HL-60 (cell line): ENCODE measurements at regions not wholly inside any gene's neighbourhood (a gene's known extent, or its start where the extent isn't known, plus 50 kb on each side); places are given as distances from the start of the nearest gene placed in this dataset.

Experiments
- DNase-seq, 2 experiments: peaks; one replicate each; pipeline ENCODE4 v3.0.0-alpha.2; 2010 to 2020; ENCODE audit warnings: low read depth in 1 of 2, low spot score in 1 of 2
- H3K27ac ChIP-seq: fragments of 250-450 bp; sonication (Bioruptor Pico); replicated peaks from 2 replicates; pipeline ENCODE4 v1.5.1; 2020; ENCODE audit warnings: mild to moderate bottlenecking, moderate library complexity
- H3K27me3 ChIP-seq: fragments of 250-450 bp; sonication (Bioruptor Pico); 2 replicates; pipeline ENCODE4 v1.5.1; 2021; ENCODE audit warnings: mild to moderate bottlenecking, moderate library complexity; ENCODE audit not compliant: insufficient read depth, poor library complexity, severe bottlenecking
- H3K4me3 ChIP-seq: replicated peaks from 2 replicates; pipeline ENCODE4 v1.5.1; 2011; ENCODE audit warnings: mild to moderate bottlenecking, control low read depth, low read length; ENCODE audit not compliant: insufficient read depth
- GABPA ChIP-seq: IDR thresholded peaks from 2 replicates; pipeline ENCODE4 v1.6.1; 2012; ENCODE audit warnings: low read depth
- POLR2AphosphoS5 ChIP-seq: IDR thresholded peaks from 2 replicates; pipeline ENCODE4 v1.6.1; 2012; ENCODE audit warnings: low read depth
- REST ChIP-seq: IDR thresholded peaks from 2 replicates; pipeline ENCODE4 v1.6.1; 2012; ENCODE audit warnings: low read depth; ENCODE audit not compliant: insufficient replicate concordance
- SPI1 ChIP-seq: IDR thresholded peaks from 2 replicates; pipeline ENCODE4 v1.6.1; 2012; ENCODE audit warnings: low read depth, mild to moderate bottlenecking, borderline replicate concordance
- TF ChIP-seq, protein P1 (sequence below): IDR thresholded peaks from one replicate; pipeline ENCODE4 v1.5.1; 2011; ENCODE audit warnings: low read length, control low read depth, inconsistent platforms; ENCODE audit not compliant: insufficient read depth

DNA sequence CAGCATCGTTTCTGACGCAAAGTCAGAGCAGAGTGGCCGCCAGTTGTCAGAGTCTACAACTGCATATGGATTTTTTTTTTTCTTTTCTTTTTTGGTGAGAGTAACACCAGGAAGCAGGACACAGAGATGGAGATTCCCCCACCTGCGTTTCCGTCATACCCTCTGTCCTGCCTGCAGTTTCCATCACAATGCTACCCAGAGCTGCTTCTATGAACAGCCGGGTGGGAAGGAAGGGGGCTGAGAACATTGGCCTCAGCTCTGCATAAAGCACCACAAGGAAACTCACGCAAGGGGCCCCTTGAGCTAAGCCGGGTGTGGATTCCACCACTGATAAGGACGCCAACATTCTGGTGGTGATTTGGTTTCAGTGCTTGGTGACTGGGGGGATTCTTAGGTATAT, 183.5 kb upstream of the AFDN start:
- no peak for TF ChIP-seq REST
- no peak for TF ChIP-seq POLR2AphosphoS5
- TF ChIP-seq SPI1: no peak
- TF ChIP-seq, protein P1, sequence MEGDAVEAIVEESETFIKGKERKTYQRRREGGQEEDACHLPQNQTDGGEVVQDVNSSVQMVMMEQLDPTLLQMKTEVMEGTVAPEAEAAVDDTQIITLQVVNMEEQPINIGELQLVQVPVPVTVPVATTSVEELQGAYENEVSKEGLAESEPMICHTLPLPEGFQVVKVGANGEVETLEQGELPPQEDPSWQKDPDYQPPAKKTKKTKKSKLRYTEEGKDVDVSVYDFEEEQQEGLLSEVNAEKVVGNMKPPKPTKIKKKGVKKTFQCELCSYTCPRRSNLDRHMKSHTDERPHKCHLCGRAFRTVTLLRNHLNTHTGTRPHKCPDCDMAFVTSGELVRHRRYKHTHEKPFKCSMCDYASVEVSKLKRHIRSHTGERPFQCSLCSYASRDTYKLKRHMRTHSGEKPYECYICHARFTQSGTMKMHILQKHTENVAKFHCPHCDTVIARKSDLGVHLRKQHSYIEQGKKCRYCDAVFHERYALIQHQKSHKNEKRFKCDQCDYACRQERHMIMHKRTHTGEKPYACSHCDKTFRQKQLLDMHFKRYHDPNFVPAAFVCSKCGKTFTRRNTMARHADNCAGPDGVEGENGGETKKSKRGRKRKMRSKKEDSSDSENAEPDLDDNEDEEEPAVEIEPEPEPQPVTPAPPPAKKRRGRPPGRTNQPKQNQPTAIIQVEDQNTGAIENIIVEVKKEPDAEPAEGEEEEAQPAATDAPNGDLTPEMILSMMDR: no peak
- no peak for TF ChIP-seq GABPA
- no peak for DNase-seq
- H3K27me3 ChIP-seq: no peaks in the 10 kb centered on the region
- H3K4me3 ChIP-seq: no peak overlapping the region
- no peak overlapping the region for H3K27ac ChIP-seq

- H3K4me3 ChIP-seq: no peak overlapping the region
- TF ChIP-seq SPI1 (no peak), REST (no peak), POLR2AphosphoS5 (no peak), GABPA (no peak)
- TF ChIP-seq, protein P1: no peak
- H3K27ac ChIP-seq: no peak overlapping the region
- no peak for DNase-seq
- H3K27me3 ChIP-seq: no peaks in the 10 kb centered on the region
Measured at GRCh38 chr6:167643716-167644115, 183.0 kb upstream of the AFDN start.

GRCh38 chr6:167644412-167645132, 182.1 kb upstream of the AFDN start:
- TF ChIP-seq POLR2AphosphoS5 (no peak), GABPA (no peak), REST (no peak), SPI1 (no peak)
- TF ChIP-seq, protein P1: no peak
- no peak for DNase-seq
- Histone ChIP-seq H3K27me3 (no peaks in the 10 kb centered on the region), H3K4me3 (no peak overlapping the region), H3K27ac (no peak overlapping the region)
